ENCODE measurements at regions not wholly inside any gene's neighbourhood (a gene's known extent, or its start where the extent isn't known, plus 50 kb on each side); places are given as distances from the start of the nearest gene placed in this dataset.

GRCh38 chr2:16028644-16029043 is 88.3 kb downstream of the MYCN start:
- no peak for TF ChIP-seq CTCF (IDR thresholded peaks at IDR 0.05)
- no peak for TF ChIP-seq POLR2A (IDR thresholded peaks at IDR 0.05)
- TF ChIP-seq POLR2AphosphoS5 (IDR thresholded peaks at IDR 0.05) = no peak
